SK-N-SH (cell line): ENCODE measurements at regions not wholly inside any gene's neighbourhood (a gene's known extent, or its start where the extent isn't known, plus 50 kb on each side); places are given as distances from the start of the nearest gene placed in this dataset.

Experiments used
- CTCF ChIA-PET: fragments of 300-600, 350-600 bp; formaldehyde crosslinking; extraction: SDS; loops from one replicate; lab custom pipeline; 2021; lab: Yijun Ruan, JAX
- POLR2A ChIA-PET: fragments of 350-600 bp; sonication (Branson Sonifier 250); formaldehyde crosslinking; extraction: SDS; loops from one replicate; lab custom pipeline; 2020; ENCODE audit warnings: antibody characterized with exemption, inconsistent platforms; lab: Yijun Ruan, JAX
- DNase-seq: peaks from one replicate; pipeline ENCODE4 v3.0.0; 2012
- H2AFZ ChIP-seq: fragments of 200-600 bp; sonication (generic); 2 replicates; pipeline ENCODE4 v1.8.1; 2016; ENCODE audit warnings: antibody characterized with exemption, mild to moderate bottlenecking, low read depth
- H3F3A ChIP-seq: fragments of 200-600 bp; sonication (generic); replicated peaks from 2 replicates; pipeline ENCODE3; 2016; ENCODE audit warnings: antibody characterized with exemption, mild to moderate bottlenecking; ENCODE audit not compliant: insufficient read depth
- H3K27ac ChIP-seq, 2 experiments: fragments of 200-500 bp in 1 of 2; fragments of 200-600 bp in 1 of 2; sonication (Bioruptor generic) in 1 of 2; sonication (generic), shearing (Covaris generic) in 1 of 2; 2 replicates each; pipeline versions ENCODE4 v1.5.1 to v1.6.1; 2014 to 2016; ENCODE audit warnings: low read depth in 2 of 2, inconsistent platforms in 1 of 2, low read length in 1 of 2, mild to moderate bottlenecking in 1 of 2, mixed read lengths in 1 of 2
- H3K27me3 ChIP-seq: fragments of 200-600 bp; sonication (generic), shearing (Covaris generic); 2 replicates; pipeline ENCODE4 v1.6.1; 2016; ENCODE audit warnings: mixed run types; ENCODE audit not compliant: insufficient read depth
- H3K36me3 ChIP-seq, 2 experiments: fragments of 200-500 bp in 1 of 2; fragments of 200-600 bp in 1 of 2; sonication (Bioruptor generic) in 1 of 2; sonication (generic) in 1 of 2; replicated peaks in 1 of 2; 2 replicates each; pipeline versions ENCODE3 to v1.5.1; 2014 to 2016; ENCODE audit warnings: low read length in 1 of 2, mild to moderate bottlenecking in 1 of 2; ENCODE audit not compliant: insufficient read depth in 2 of 2, control insufficient read depth in 1 of 2
- H3K4me1 ChIP-seq, 2 experiments: fragments of 200-500 bp in 1 of 2; fragments of 200-600 bp in 1 of 2; sonication (Bioruptor generic) in 1 of 2; sonication (generic), shearing (Covaris generic) in 1 of 2; 2 replicates each; pipeline versions ENCODE4 v1.5.1 to v1.6.1; 2014 to 2016; ENCODE audit warnings: low read depth in 1 of 2, low read length in 1 of 2, mixed run types in 1 of 2; ENCODE audit not compliant: insufficient read depth in 2 of 2, control insufficient read depth in 1 of 2
- H3K4me2 ChIP-seq: fragments of 200-600 bp; sonication (generic), shearing (Covaris generic); 2 replicates; pipeline ENCODE4 v1.6.1; 2017; ENCODE audit warnings: mixed run types
- H3K4me3 ChIP-seq, 2 experiments: fragments of 200-500 bp in 1 of 2; fragments of 200-600 bp in 1 of 2; sonication (Bioruptor generic) in 1 of 2; sonication (generic), shearing (Covaris generic) in 1 of 2; 2 replicates each; pipeline versions ENCODE4 v1.5.1 to v1.8.1; 2014 to 2016; ENCODE audit warnings: low read depth in 2 of 2, inconsistent platforms in 1 of 2, low read length in 1 of 2, mild to moderate bottlenecking in 1 of 2, mixed read lengths in 1 of 2, moderate library complexity in 1 of 2
- H3K79me2 ChIP-seq: fragments of 200-600 bp; sonication (generic); 2 replicates; pipeline ENCODE4 v1.8.1; 2017; ENCODE audit warnings: mild to moderate bottlenecking; ENCODE audit not compliant: insufficient read depth
- H3K9ac ChIP-seq: fragments of 200-600 bp; sonication (generic); 2 replicates; pipeline ENCODE4 v1.6.1; 2017; ENCODE audit warnings: mixed run types
- H3K9me2 ChIP-seq: fragments of 200-600 bp; sonication (generic); 2 replicates; pipeline ENCODE4 v1.6.1; 2017; ENCODE audit warnings: mixed run types
- H3K9me3 ChIP-seq: fragments of 200-600 bp; sonication (generic); 2 replicates; pipeline ENCODE4 v1.6.1; 2017; ENCODE audit warnings: mixed run types, mild to moderate bottlenecking, moderate library complexity
- H4K20me1 ChIP-seq: fragments of 200-600 bp; sonication (generic); 2 replicates; pipeline ENCODE4 v1.6.1; 2017; ENCODE audit warnings: mild to moderate bottlenecking, mixed run types; ENCODE audit not compliant: insufficient read depth
- CHD2 ChIP-seq: fragments of 150-350 bp; IDR thresholded peaks from 2 replicates; pipeline ENCODE4 v1.6.1; 2018; ENCODE audit warnings: low read length; ENCODE audit not compliant: partially characterized antibody
- FOXJ3 ChIP-seq: sonication (generic); formaldehyde crosslinking; IDR thresholded peaks from 2 replicates; pipeline ENCODE4 v1.5.1; 2020; ENCODE audit warnings: mild to moderate bottlenecking, missing genetic modification reagents
- FOXM1 ChIP-seq: IDR thresholded peaks from 2 replicates; pipeline ENCODE4 v1.4.0; 2012; ENCODE audit warnings: low read depth, mild to moderate bottlenecking
- MEF2A ChIP-seq: IDR thresholded peaks from 2 replicates; pipeline ENCODE4 v1.4.0; 2012; ENCODE audit warnings: low read depth, borderline replicate concordance
- MXI1 ChIP-seq: IDR thresholded peaks from 2 replicates; pipeline ENCODE4 v1.6.1; 2012; ENCODE audit warnings: mild to moderate bottlenecking, low read depth, low read length, improper control_type of control experiment
- NFIC ChIP-seq: IDR thresholded peaks from 2 replicates; pipeline ENCODE4 v1.4.0; 2012; ENCODE audit warnings: borderline replicate concordance
- NRF1 ChIP-seq: IDR thresholded peaks from 2 replicates; pipeline ENCODE4 v1.6.1; 2012; ENCODE audit warnings: low read depth, mild to moderate bottlenecking, low read length
- RAD21 ChIP-seq: IDR thresholded peaks from 2 replicates; pipeline ENCODE4 v1.6.1; 2012; ENCODE audit warnings: mild to moderate bottlenecking, low read length
- RCOR1 ChIP-seq: fragments of 150-350 bp; IDR thresholded peaks from 2 replicates; pipeline ENCODE4 v1.6.1; 2017; ENCODE audit warnings: antibody characterized with exemption, low read length
- RXRA ChIP-seq: IDR thresholded peaks from 2 replicates; pipeline ENCODE4 v1.4.0; 2012; ENCODE audit warnings: low read depth, mild to moderate bottlenecking, borderline replicate concordance
- SMC3 ChIP-seq: IDR thresholded peaks from 2 replicates; pipeline ENCODE4 v1.6.1; 2012; ENCODE audit warnings: low read depth, low read length, improper control_type of control experiment
- TAF1 ChIP-seq: IDR thresholded peaks from 2 replicates; pipeline ENCODE4 v1.6.1; 2012; ENCODE audit warnings: low read depth, mild to moderate bottlenecking, low read length, moderate library complexity, borderline replicate concordance
- TCF12 ChIP-seq: IDR thresholded peaks from 2 replicates; pipeline ENCODE4 v1.4.0; 2012
- YY1 ChIP-seq: IDR thresholded peaks from 2 replicates; pipeline ENCODE4 v1.4.0; 2012; ENCODE audit warnings: low read depth, mild to moderate bottlenecking
- WGBS: methylation state at CpG from one replicate; pipeline ENCODE4 v1.1.6; 2017; ENCODE audit warnings: low lambda C conversion rate; 5-methylcytosine and 5-hydroxymethylcytosine counted together
- TF ChIP-seq, protein P1 (sequence below): fragments of 150-350 bp; IDR thresholded peaks from 2 replicates; pipeline ENCODE4 v1.6.1; 2017; ENCODE audit warnings: antibody characterized with exemption, low read length, low read depth, borderline replicate concordance
- TF ChIP-seq, protein P2 (sequence below): IDR thresholded peaks from 2 replicates; pipeline ENCODE4; 2012
- TF ChIP-seq, protein P3 (sequence below): IDR thresholded peaks from 2 replicates; pipeline ENCODE4 v1.6.1; 2012; ENCODE audit warnings: mild to moderate bottlenecking, low read depth, low read length, moderate library complexity
- TF ChIP-seq, protein P4 (sequence below): IDR thresholded peaks from 2 replicates; pipeline ENCODE4 v1.4.0; 2012; ENCODE audit warnings: low read depth

DNA sequence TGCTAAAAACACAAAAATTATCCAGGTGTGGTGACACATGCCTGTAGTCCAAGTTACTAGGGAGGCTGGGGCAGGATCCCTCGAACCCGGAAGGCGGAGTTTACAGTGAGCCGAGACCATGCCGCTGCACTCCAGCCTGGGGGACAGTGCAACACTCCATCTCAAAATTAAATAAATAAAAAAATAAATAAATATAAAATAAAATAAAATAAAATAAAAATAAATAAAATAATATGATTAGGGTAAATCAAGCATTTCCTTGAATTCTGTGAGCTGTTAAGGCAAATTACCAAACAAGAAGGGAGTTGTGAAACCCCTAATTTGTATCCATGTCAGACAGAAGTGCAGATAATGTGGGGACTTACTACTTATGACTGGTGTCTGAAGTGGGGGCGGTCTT, 1928.9 kb upstream of the IGFBP7 start:
- Histone ChIP-seq H3K36me3 (no peaks in the 10 kb centered on the region), H3K9me2 (no peaks in the 10 kb centered on the region), H3K9ac (no peak overlapping the region), H3K9me3 (no peaks in the 10 kb centered on the region), H2AFZ (no peak overlapping the region), H3K27ac (no peak overlapping the region), H3K79me2 (no peaks in the 10 kb centered on the region), H3K4me1 (no peaks in the 10 kb centered on the region; a peak in 1 of 4 replicates), H3K4me2 (no peak overlapping the region), H3K4me3 (no peak overlapping the region), H4K20me1 (no peaks in the 10 kb centered on the region), H3K27me3 (no peaks in the 10 kb centered on the region), H3F3A (no peaks in the 10 kb centered on the region)
- CTCF ChIA-PET, result no interaction called here
- DNase-seq, result no peak
- TF ChIP-seq RXRA (no peak), MEF2A (no peak), MXI1 (no peak), TCF12 (no peak), NRF1 (no peak), TAF1 (no peak), RAD21 (no peak), CHD2 (no peak), FOXM1 (no peak), FOXJ3 (CRISPR knock-in tag) (no peak), YY1 (no peak), RCOR1 (no peak), NFIC (no peak), SMC3 (no peak)
- TF ChIP-seq, protein P1, sequence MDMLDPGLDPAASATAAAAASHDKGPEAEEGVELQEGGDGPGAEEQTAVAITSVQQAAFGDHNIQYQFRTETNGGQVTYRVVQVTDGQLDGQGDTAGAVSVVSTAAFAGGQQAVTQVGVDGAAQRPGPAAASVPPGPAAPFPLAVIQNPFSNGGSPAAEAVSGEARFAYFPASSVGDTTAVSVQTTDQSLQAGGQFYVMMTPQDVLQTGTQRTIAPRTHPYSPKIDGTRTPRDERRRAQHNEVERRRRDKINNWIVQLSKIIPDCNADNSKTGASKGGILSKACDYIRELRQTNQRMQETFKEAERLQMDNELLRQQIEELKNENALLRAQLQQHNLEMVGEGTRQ, result no peak
- TF ChIP-seq, protein P2, sequence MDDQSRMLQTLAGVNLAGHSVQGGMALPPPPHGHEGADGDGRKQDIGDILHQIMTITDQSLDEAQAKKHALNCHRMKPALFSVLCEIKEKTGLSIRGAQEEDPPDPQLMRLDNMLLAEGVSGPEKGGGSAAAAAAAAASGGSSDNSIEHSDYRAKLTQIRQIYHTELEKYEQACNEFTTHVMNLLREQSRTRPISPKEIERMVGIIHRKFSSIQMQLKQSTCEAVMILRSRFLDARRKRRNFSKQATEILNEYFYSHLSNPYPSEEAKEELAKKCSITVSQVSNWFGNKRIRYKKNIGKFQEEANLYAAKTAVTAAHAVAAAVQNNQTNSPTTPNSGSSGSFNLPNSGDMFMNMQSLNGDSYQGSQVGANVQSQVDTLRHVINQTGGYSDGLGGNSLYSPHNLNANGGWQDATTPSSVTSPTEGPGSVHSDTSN, result no peak
- TF ChIP-seq, protein P3, sequence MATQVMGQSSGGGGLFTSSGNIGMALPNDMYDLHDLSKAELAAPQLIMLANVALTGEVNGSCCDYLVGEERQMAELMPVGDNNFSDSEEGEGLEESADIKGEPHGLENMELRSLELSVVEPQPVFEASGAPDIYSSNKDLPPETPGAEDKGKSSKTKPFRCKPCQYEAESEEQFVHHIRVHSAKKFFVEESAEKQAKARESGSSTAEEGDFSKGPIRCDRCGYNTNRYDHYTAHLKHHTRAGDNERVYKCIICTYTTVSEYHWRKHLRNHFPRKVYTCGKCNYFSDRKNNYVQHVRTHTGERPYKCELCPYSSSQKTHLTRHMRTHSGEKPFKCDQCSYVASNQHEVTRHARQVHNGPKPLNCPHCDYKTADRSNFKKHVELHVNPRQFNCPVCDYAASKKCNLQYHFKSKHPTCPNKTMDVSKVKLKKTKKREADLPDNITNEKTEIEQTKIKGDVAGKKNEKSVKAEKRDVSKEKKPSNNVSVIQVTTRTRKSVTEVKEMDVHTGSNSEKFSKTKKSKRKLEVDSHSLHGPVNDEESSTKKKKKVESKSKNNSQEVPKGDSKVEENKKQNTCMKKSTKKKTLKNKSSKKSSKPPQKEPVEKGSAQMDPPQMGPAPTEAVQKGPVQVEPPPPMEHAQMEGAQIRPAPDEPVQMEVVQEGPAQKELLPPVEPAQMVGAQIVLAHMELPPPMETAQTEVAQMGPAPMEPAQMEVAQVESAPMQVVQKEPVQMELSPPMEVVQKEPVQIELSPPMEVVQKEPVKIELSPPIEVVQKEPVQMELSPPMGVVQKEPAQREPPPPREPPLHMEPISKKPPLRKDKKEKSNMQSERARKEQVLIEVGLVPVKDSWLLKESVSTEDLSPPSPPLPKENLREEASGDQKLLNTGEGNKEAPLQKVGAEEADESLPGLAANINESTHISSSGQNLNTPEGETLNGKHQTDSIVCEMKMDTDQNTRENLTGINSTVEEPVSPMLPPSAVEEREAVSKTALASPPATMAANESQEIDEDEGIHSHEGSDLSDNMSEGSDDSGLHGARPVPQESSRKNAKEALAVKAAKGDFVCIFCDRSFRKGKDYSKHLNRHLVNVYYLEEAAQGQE, result no peak
- TF ChIP-seq, protein P4, sequence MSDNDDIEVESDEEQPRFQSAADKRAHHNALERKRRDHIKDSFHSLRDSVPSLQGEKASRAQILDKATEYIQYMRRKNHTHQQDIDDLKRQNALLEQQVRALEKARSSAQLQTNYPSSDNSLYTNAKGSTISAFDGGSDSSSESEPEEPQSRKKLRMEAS, result no peak
- POLR2A ChIA-PET, result no interaction called here
- WGBS, result 69% methylated on average over 6 of the region's 6 CpGs
